Parathyroid adenoma (tissue), 2 donors: ENCODE measurements at regions not wholly inside any gene's neighbourhood (a gene's known extent, or its start where the extent isn't known, plus 50 kb on each side); places are given as distances from the start of the nearest gene placed in this dataset.

Experiments used
- H2AFZ ChIP-seq: fragments of 300-600 bp; sonication (generic); one replicate; pipeline ENCODE4 v1.7.0; 2017; ENCODE audit warnings: antibody characterized with exemption, mild to moderate bottlenecking
- H3K27ac ChIP-seq: fragments of 300-600 bp; sonication (generic); one replicate; pipeline ENCODE4 v1.7.0; 2017
- H3K27me3 ChIP-seq: fragments of 300-600 bp; sonication (generic); one replicate; pipeline ENCODE4 v1.7.0; 2017; ENCODE audit warnings: low read length; ENCODE audit not compliant: control insufficient read depth, insufficient read depth
- H3K36me3 ChIP-seq: fragments of 300-600 bp; sonication (generic); one replicate; pipeline ENCODE4 v1.7.0; 2017; ENCODE audit warnings: low read length; ENCODE audit not compliant: control insufficient read depth, insufficient read depth
- H3K4me1 ChIP-seq: fragments of 300-600 bp; sonication (generic); one replicate; pipeline ENCODE4 v1.7.0; 2017; ENCODE audit warnings: control low read depth
- H3K4me2 ChIP-seq: fragments of 300-600 bp; sonication (generic); one replicate; pipeline ENCODE4 v1.7.0; 2017; ENCODE audit warnings: low read length
- H3K4me3 ChIP-seq: fragments of 300-600 bp; sonication (generic); one replicate; pipeline ENCODE4 v1.7.0; 2017; ENCODE audit warnings: low read depth, low read length
- H3K79me2 ChIP-seq: fragments of 300-600 bp; sonication (generic); one replicate; pipeline ENCODE4 v1.7.0; 2017; ENCODE audit warnings: control low read depth
- H3K9ac ChIP-seq: fragments of 300-600 bp; sonication (generic); one replicate; pipeline ENCODE4 v1.7.0; 2017; ENCODE audit warnings: mild to moderate bottlenecking
- H3K9me3 ChIP-seq: fragments of 300-600 bp; sonication (generic); one replicate; pipeline ENCODE4 v1.7.0; 2017; ENCODE audit warnings: low read length; ENCODE audit not compliant: control insufficient read depth
- CTCF ChIP-seq: fragments of 300-600 bp; sonication (generic); IDR thresholded peaks from one replicate; pipeline ENCODE4 v1.7.0; 2017; ENCODE audit warnings: antibody characterized with exemption, mild to moderate bottlenecking
- donor health status: primary hyperparathyroidism.

- Histone ChIP-seq H3K27ac (no peak overlapping the region), H3K9ac (no peak overlapping the region), H3K4me1 (no peaks in the 10 kb centered on the region), H3K27me3 (no peaks in the 10 kb centered on the region), H3K9me3 (no peaks in the 10 kb centered on the region), H2AFZ (no peak overlapping the region), H3K36me3 (no peaks in the 10 kb centered on the region), H3K4me3 (no peak overlapping the region), H3K79me2 (no peaks in the 10 kb centered on the region), H3K4me2 (no peak overlapping the region)
- no peak for TF ChIP-seq CTCF
Observed at GRCh38 chr3:30269751-30270445, 336.5 kb upstream of the TGFBR2 start.

GRCh38 chr3:30271781-30272180, 334.6 kb upstream of the TGFBR2 start:
- no peak overlapping the region for H3K4me3 ChIP-seq
- H2AFZ ChIP-seq = no peak overlapping the region
- no peaks in the 10 kb centered on the region for H3K79me2 ChIP-seq
- no peaks in the 10 kb centered on the region for H3K27me3 ChIP-seq
- no peak for TF ChIP-seq CTCF
- no peaks in the 10 kb centered on the region for H3K36me3 ChIP-seq
- H3K27ac ChIP-seq = no peak overlapping the region
- no peaks in the 10 kb centered on the region for H3K9me3 ChIP-seq
- H3K9ac ChIP-seq = no peak overlapping the region
- no peak overlapping the region for H3K4me2 ChIP-seq
- H3K4me1 ChIP-seq = no peaks in the 10 kb centered on the region

GRCh38 chr3:30273304-30274072, 332.9 kb upstream of the TGFBR2 start:
- Histone ChIP-seq H3K79me2 (no peaks in the 10 kb centered on the region), H2AFZ (no peak overlapping the region), H3K4me3 (no peak overlapping the region), H3K4me1 (no peaks in the 10 kb centered on the region), H3K4me2 (no peak overlapping the region), H3K27me3 (no peaks in the 10 kb centered on the region), H3K36me3 (no peaks in the 10 kb centered on the region), H3K9me3 (no peaks in the 10 kb centered on the region), H3K9ac (no peak overlapping the region), H3K27ac (no peak overlapping the region)
- TF ChIP-seq CTCF = no peak

GRCh38 chr3:30277494-30277893, 328.9 kb upstream of the TGFBR2 start:
- H3K4me2 ChIP-seq = no peak overlapping the region
- H2AFZ ChIP-seq = no peak overlapping the region
- H3K79me2 ChIP-seq = no peaks in the 10 kb centered on the region
- no peaks in the 10 kb centered on the region for H3K9me3 ChIP-seq
- no peaks in the 10 kb centered on the region for H3K36me3 ChIP-seq
- H3K4me1 ChIP-seq = no peaks in the 10 kb centered on the region
- no peak overlapping the region for H3K4me3 ChIP-seq
- H3K9ac ChIP-seq = no peak overlapping the region
- no peak for TF ChIP-seq CTCF
- H3K27ac ChIP-seq = no peak overlapping the region
- no peaks in the 10 kb centered on the region for H3K27me3 ChIP-seq
